Erythroblast (primary cell): ENCODE measurements at regions not wholly inside any gene's neighbourhood (a gene's known extent, or its start where the extent isn't known, plus 50 kb on each side); places are given as distances from the start of the nearest gene placed in this dataset.

ENCODE experiments used
- GATA1 ChIP-seq: IDR thresholded peaks from 2 replicates; pipeline ENCODE4 v1.6.1; 2011; ENCODE audit warnings: low read depth, mild to moderate bottlenecking, control low read depth, low read length, moderate library complexity
- POLR2A ChIP-seq: IDR thresholded peaks from 2 replicates; pipeline ENCODE4 v1.6.1; 2011; ENCODE audit warnings: mild to moderate bottlenecking, low read length

DNA sequence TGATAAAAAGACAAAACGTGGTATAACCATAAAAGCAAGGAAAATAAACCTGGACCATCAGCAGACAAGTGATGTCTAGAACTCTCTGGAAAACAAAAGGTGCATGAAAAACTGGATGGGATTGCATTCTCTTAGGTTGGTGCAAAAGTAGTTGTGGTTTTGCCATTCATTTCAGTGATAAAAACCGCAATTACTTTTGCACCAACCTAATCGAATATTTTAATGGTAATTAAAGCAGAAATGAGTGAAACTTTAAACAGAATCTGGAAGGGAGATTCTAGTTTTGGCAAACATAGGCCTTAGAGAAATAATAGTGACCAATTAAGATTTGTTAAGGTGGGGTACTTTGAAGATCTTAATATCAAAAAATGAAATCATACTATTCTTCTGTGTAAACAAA, 800.8 kb upstream of the GYPC start:
- TF ChIP-seq POLR2A (no peak), GATA1 (no peak)
